ENCODE measurements at regions not wholly inside any gene's neighbourhood (a gene's known extent, or its start where the extent isn't known, plus 50 kb on each side); places are given as distances from the start of the nearest gene placed in this dataset.

DNA sequence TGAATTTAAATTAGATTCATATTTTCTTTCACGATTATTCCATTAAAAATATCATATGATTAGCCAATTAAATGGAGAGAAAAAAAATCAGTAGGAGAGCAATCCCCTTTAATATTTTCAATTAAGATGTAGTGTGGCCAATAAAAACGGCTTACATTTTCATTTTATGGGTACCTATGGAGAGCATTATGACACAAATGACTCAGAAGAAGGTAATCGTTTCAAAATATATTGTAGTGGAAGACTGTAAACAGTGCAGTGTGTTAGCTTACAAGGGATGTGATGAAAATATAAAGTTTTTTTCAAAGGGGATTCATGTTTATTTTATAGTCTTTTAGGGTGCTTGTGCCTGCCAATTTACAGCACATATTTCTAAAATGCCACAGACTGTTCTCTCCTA, 1507.4 kb upstream of the CELF4 start:
- no peak overlapping the region for H3K9ac ChIP-seq (ENCODE audit: low read depth in 1 of 2, low read length in 2 of 2)
- WGBS = 72% methylated on average over 3 of the region's 3 CpGs
- H3K36me3 ChIP-seq (ENCODE audit: control insufficient read depth in 4 of 4, insufficient read depth in 3 of 4, low read depth in 1 of 4, low read length in 3 of 4) = no peaks in the 10 kb centered on the region
- H3K9me3 ChIP-seq (ENCODE audit: control insufficient read depth in 4 of 4, low read length in 3 of 4) = no peaks in the 10 kb centered on the region
- no peak overlapping the region for H3K27ac ChIP-seq (ENCODE audit: low read depth in 1 of 2, low read length in 2 of 2)
- H3K27me3 ChIP-seq (ENCODE audit: control insufficient read depth in 4 of 4, insufficient read depth in 4 of 4, low read length in 3 of 4) = no peaks in the 10 kb centered on the region
- no peak for DNase-seq (ENCODE audit: low spot score)
- H3K4me1 ChIP-seq (ENCODE audit: control insufficient read depth in 4 of 4, insufficient read depth in 4 of 4, low read length in 3 of 4) = no peaks in the 10 kb centered on the region
- TF ChIP-seq HNF4A (conservative IDR thresholded peaks at IDR 0.05) (no peak), FOXA1 (IDR thresholded peaks at IDR 0.05) (no peak), TAF1 (conservative IDR thresholded peaks at IDR 0.05) (no peak)
- TF ChIP-seq, protein P1, sequence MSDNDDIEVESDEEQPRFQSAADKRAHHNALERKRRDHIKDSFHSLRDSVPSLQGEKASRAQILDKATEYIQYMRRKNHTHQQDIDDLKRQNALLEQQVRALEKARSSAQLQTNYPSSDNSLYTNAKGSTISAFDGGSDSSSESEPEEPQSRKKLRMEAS (IDR thresholded peaks at IDR 0.05) = no peak
- H3K4me3 ChIP-seq (ENCODE audit: low read depth in 1 of 3, low read length in 3 of 3) = no peak overlapping the region

DNA sequence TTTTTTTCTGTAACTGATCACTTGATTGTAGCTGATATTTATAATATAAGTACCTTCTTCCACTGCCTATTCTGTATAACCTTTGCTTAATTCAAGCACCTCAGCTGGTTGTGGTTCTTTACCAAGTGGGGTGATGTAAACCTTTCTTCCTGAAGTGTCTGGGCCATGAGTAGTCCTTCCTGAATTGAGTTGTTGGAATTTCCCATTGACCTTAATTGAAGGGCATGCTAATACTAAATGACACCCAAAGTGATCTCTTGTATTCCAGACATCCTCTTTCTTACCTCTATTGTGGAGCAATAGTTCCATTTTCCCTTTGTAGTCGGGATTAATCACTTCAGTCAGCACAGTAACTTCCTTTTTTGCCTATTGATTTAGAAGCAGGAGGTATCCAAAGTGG, 1496.8 kb upstream of the CELF4 start:
- TF ChIP-seq RXRA (IDR thresholded peaks at IDR 0.05) (no peak), JUND (IDR thresholded peaks at IDR 0.05) (no peak), HNF4G (IDR thresholded peaks at IDR 0.05) (no peak), ZBTB33 (IDR thresholded peaks at IDR 0.05) (no peak), GABPA (IDR thresholded peaks at IDR 0.05 in 1 of 2, conservative IDR thresholded peaks at IDR 0.05 in 1 of 2) (no peak), ATF3 (IDR thresholded peaks at IDR 0.05) (no peak), FOXA1 (IDR thresholded peaks at IDR 0.05) (no peak), CTCF (IDR thresholded peaks at IDR 0.05; ENCODE audit: low read depth, low read length, missing input control) (no peak), NR2F2 (IDR thresholded peaks at IDR 0.05) (no peak), TAF1 (conservative IDR thresholded peaks at IDR 0.05) (no peak), HNF4A (conservative IDR thresholded peaks at IDR 0.05) (no peak), SP1 (IDR thresholded peaks at IDR 0.05) (no peak)
- TF ChIP-seq, protein P1 (IDR thresholded peaks at IDR 0.05) = no peak
- TF ChIP-seq, protein P2, sequence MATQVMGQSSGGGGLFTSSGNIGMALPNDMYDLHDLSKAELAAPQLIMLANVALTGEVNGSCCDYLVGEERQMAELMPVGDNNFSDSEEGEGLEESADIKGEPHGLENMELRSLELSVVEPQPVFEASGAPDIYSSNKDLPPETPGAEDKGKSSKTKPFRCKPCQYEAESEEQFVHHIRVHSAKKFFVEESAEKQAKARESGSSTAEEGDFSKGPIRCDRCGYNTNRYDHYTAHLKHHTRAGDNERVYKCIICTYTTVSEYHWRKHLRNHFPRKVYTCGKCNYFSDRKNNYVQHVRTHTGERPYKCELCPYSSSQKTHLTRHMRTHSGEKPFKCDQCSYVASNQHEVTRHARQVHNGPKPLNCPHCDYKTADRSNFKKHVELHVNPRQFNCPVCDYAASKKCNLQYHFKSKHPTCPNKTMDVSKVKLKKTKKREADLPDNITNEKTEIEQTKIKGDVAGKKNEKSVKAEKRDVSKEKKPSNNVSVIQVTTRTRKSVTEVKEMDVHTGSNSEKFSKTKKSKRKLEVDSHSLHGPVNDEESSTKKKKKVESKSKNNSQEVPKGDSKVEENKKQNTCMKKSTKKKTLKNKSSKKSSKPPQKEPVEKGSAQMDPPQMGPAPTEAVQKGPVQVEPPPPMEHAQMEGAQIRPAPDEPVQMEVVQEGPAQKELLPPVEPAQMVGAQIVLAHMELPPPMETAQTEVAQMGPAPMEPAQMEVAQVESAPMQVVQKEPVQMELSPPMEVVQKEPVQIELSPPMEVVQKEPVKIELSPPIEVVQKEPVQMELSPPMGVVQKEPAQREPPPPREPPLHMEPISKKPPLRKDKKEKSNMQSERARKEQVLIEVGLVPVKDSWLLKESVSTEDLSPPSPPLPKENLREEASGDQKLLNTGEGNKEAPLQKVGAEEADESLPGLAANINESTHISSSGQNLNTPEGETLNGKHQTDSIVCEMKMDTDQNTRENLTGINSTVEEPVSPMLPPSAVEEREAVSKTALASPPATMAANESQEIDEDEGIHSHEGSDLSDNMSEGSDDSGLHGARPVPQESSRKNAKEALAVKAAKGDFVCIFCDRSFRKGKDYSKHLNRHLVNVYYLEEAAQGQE (IDR thresholded peaks at IDR 0.05) = no peak
- H3K36me3 ChIP-seq (ENCODE audit: control insufficient read depth in 4 of 4, insufficient read depth in 3 of 4, low read depth in 1 of 4, low read length in 3 of 4) = no peaks in the 10 kb centered on the region
- no peak overlapping the region for H3K4me3 ChIP-seq (ENCODE audit: low read depth in 1 of 3, low read length in 3 of 3)
- H3K4me1 ChIP-seq (ENCODE audit: control insufficient read depth in 4 of 4, insufficient read depth in 4 of 4, low read length in 3 of 4) = no peaks in the 10 kb centered on the region
- WGBS = 43% methylated on average over 1 of the region's 1 CpG
- H3K27ac ChIP-seq (ENCODE audit: low read depth in 1 of 2, low read length in 2 of 2) = no peak overlapping the region
- DNase-seq (ENCODE audit: low spot score) = no peak
- H3K9ac ChIP-seq (ENCODE audit: low read depth in 1 of 2, low read length in 2 of 2) = no peak overlapping the region
- peaks cover 0 to 3% (median 0%) of the 10 kb centered on the region in 4 donors for H3K27me3 ChIP-seq (ENCODE audit: control insufficient read depth in 4 of 4, insufficient read depth in 4 of 4, low read length in 3 of 4)
- H3K9me3 ChIP-seq (ENCODE audit: control insufficient read depth in 4 of 4, low read length in 3 of 4) = no peaks in the 10 kb centered on the region

All from liver (tissue), 8 donors.